Lower leg skin (tissue), 4 donors: ENCODE measurements at regions not wholly inside any gene's neighbourhood (a gene's known extent, or its start where the extent isn't known, plus 50 kb on each side); places are given as distances from the start of the nearest gene placed in this dataset.
"Not testable (repeated sequence)": the region's sequence is repeated elsewhere in the genome, so short reads cannot be mapped to it uniquely, and the experiment has no call there.

Experiments
- DNase-seq, 2 donors: peaks; one replicate each; pipeline ENCODE4 v3.0.0-alpha.2; 2019; ENCODE audit warnings: low spot score in 2 of 2
- H3K4me3 ChIP-seq: fragments of 200-600 bp; sonication (generic); 2 replicates; pipeline ENCODE4 v1.5.1; 2017; ENCODE audit warnings: mild to moderate bottlenecking, low read depth; ENCODE audit not compliant: poor library complexity, severe bottlenecking
- CTCF ChIP-seq, 3 donors: fragments of 450-650 bp; IDR thresholded peaks; one replicate each; pipeline ENCODE4 v1.5.1; 2016; ENCODE audit warnings: antibody characterized with exemption in 3 of 3, mild to moderate bottlenecking in 3 of 3, moderate library complexity in 2 of 3
- POLR2A ChIP-seq, 2 donors: fragments of 450-650 bp; IDR thresholded peaks; one replicate each; pipeline ENCODE4 v1.6.1; 2016 to 2017; ENCODE audit warnings: antibody characterized with exemption in 2 of 2, mild to moderate bottlenecking in 1 of 2, moderate library complexity in 1 of 2
- WGBS, 2 donors: methylation state at CpG; one replicate each; pipeline ENCODE4 v1.1.5; 2018; 5-methylcytosine and 5-hydroxymethylcytosine counted together
- intact Hi-C: fragments of 100-400 bp; cut with DNase I; formaldehyde crosslinking; loops from one replicate; pipeline ENCODE4 v1.15.0; 2023; ENCODE audit warnings: low total_unique reads

GRCh38 chr1:229860926-229861325 is 206.1 kb upstream of the GALNT2 start:
- TF ChIP-seq POLR2A (IDR thresholded peaks at IDR 0.05) = no peak
- TF ChIP-seq CTCF (IDR thresholded peaks at IDR 0.05) = no peak
- no peak overlapping the region for H3K4me3 ChIP-seq
- 91% methylated on average over 6 of the region's 6 CpGs for WGBS, 2 donors
- DNase-seq = peak in 1 of 2 donors; percentile 28
- intact Hi-C loops = no loop called here

- peak in 1 of 2 donors; percentile 40 for DNase-seq
- no peak for TF ChIP-seq CTCF (IDR thresholded peaks at IDR 0.05)
- no peak for TF ChIP-seq POLR2A (IDR thresholded peaks at IDR 0.05)
- 72 to 76% methylated on average over 15 of the region's 15 CpGs for WGBS, 2 donors
- no peak overlapping the region for H3K4me3 ChIP-seq
- intact Hi-C loops = no loop called here
Observed at GRCh38 chr1:229862017-229862774, 204.8 kb upstream of the GALNT2 start.

DNA sequence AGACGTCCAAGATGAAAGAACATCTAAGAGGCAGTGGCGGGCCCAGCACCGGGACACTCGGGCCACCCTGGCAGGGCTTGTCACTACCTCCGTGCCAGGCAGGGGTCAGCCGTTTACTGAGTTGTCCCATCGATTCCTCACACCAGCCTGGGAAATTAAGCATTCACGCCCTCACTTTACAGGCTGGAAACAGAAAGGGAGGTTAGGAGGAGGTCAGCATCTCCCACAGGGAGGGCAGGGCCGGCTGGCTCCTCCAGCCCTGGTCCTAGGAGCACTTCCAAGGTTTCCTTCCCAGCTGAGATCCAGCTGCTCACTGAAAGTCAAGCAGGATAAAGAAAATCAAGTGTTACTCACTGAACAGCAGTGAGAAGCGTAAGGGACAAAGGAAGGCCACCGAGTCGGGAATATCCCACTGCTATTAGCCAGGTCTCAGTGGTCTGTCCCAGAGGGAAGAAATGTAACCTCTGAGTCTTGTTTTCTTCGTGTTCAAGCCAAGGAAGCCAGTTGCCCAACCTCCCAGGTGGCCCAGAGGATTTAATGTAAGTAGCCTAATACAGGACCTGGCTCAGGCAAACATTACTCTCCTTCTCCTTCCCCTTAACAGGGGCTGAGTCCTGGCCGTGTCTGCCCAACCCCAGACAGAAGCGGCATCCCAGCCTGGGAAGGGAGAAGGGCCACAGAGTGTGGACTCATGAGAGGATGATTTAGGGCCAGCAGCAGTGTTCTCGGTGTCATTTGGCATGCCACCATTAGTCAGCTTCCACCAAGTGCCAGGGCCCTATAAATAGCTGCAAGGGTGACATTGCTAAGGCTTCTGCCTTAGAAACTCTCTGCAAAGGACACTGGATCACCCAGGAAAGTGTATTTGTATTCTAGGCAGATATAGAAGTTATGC is 203.1 kb upstream of the GALNT2 start:
- no peak for DNase-seq
- TF ChIP-seq POLR2A (IDR thresholded peaks at IDR 0.05) (no peak), CTCF (IDR thresholded peaks at IDR 0.05) (no peak)
- intact Hi-C loops = no loop called here
- no peak overlapping the region for H3K4me3 ChIP-seq
- WGBS, 2 donors = 61 to 68% methylated on average over 16 of the region's 16 CpGs

GRCh38 chr1:229864686-229865230 is 202.3 kb upstream of the GALNT2 start:
- intact Hi-C loops = no loop called here
- 91% methylated on average over 15 of the region's 15 CpGs for WGBS, 2 donors

DNA sequence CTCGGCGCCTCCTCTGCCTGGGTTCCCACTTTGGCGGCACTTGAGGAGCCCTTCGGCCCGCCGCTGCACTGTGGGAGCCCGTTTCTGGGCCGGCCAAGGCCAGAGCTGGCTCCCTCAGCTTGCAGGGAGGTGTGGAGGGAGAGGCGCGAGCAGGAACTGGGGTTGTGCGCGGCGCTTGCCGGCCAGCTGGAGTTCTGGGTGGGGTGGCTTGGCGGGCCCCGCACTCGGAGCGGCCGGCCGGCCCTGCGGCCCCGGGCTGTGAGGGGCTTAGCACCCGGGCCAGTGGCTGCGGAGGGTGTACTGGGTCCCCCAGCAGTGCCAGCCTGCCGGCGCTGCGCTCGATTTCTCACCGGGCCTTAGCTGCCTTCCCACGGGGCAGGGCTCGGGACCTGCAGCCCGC is 201.7 kb upstream of the GALNT2 start:
- DNase-seq, intact Hi-C loops, H3K4me3 ChIP-seq: not testable (repeated sequence)
- WGBS, 2 donors = 92 to 96% methylated on average over 17 to 20 of the region's 32 CpGs

More at GRCh38 chr1:229864686-229865230, 202.3 kb upstream of the GALNT2 start:
- no peak for DNase-seq
- TF ChIP-seq POLR2A (IDR thresholded peaks at IDR 0.05) = no peak
- TF ChIP-seq CTCF (IDR thresholded peaks at IDR 0.05) = no peak
- no peak overlapping the region for H3K4me3 ChIP-seq

DNA sequence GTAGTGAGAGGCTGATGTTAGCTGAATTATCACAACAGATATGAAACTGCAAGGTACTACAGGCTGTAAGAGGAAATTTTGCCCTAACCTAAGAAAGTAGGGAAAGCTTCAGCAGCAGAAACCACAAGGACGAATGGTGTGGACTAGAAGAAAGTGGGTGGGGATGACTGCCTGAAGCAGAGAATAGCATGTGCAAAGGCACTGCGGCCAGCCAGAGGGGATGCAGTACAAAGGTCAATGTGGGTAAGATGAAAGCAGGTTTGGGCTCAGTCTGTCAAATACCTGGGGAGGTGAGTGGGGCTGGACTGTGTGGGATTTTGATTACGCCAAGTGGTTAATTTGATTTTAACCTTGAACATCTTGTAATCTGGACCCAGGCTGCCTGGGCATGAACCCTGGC is 199.3 kb upstream of the GALNT2 start:
- TF ChIP-seq CTCF (IDR thresholded peaks at IDR 0.05) = no peak
- no peak for TF ChIP-seq POLR2A (IDR thresholded peaks at IDR 0.05)
- no peak for DNase-seq
- intact Hi-C loops = no loop called here
- H3K4me3 ChIP-seq = no peak overlapping the region
- 90 to 91% methylated on average over 3 of the region's 3 CpGs for WGBS, 2 donors
